Stimulated activated CD4-positive, alpha-beta T cell treated with anti-CD3 and anti-CD28 coated beads, TNF-alpha, amount 100 ng/mL, for 24 hours (primary cell): ENCODE measurements at regions not wholly inside any gene's neighbourhood (a gene's known extent, or its start where the extent isn't known, plus 50 kb on each side); places are given as distances from the start of the nearest gene placed in this dataset.
"Not testable (repeated sequence)": the region's sequence is repeated elsewhere in the genome, so short reads cannot be mapped to it uniquely, and the experiment has no call there.

Source experiments
- DNase-seq, 3 experiments: peaks; one replicate each; pipeline ENCODE4 v3.0.0-alpha.2; 2020; ENCODE audit warnings: low read depth in 3 of 3

GRCh38 chr1:14259191-14259757 lies 339.2 kb upstream of the KAZN start:
- no peak for DNase-seq

GRCh38 chr1:14260480-14260879 lies 338.0 kb upstream of the KAZN start:
- DNase-seq: no peak

GRCh38 chr1:14261395-14261794 lies 337.1 kb upstream of the KAZN start:
- DNase-seq: no peak

GRCh38 chr1:14262637-14263036 lies 335.8 kb upstream of the KAZN start:
- no peak for DNase-seq

GRCh38 chr1:14263225-14263624 lies 335.3 kb upstream of the KAZN start:
- DNase-seq: no peak

GRCh38 chr1:14263671-14264070 lies 334.8 kb upstream of the KAZN start:
- DNase-seq: no peak

- DNase-seq: no peak
These were observed 333.0 kb upstream of the KAZN start for GRCh38 chr1:14265495-14265894.

- no peak for DNase-seq
These were observed 330.5 kb upstream of the KAZN start for GRCh38 chr1:14267991-14268390.

- DNase-seq: no peak
These were observed 327.7 kb upstream of the KAZN start for GRCh38 chr1:14270821-14271220.

GRCh38 chr1:14273811-14274210 lies 324.7 kb upstream of the KAZN start:
- no peak for DNase-seq

- DNase-seq: not testable (repeated sequence)
These were observed 318.6 kb upstream of the KAZN start for GRCh38 chr1:14279891-14280290.

GRCh38 chr1:14280909-14281308 lies 317.6 kb upstream of the KAZN start:
- no peak for DNase-seq

- DNase-seq: no peak
These were observed 317.1 kb upstream of the KAZN start for GRCh38 chr1:14281412-14281811.

GRCh38 chr1:14282707-14283106 lies 315.8 kb upstream of the KAZN start:
- no peak for DNase-seq

GRCh38 chr1:14285238-14285637 lies 313.2 kb upstream of the KAZN start:
- no peak for DNase-seq

GRCh38 chr1:14291182-14291581 lies 307.3 kb upstream of the KAZN start:
- DNase-seq: not testable (repeated sequence)

GRCh38 chr1:14292520-14292919 lies 306.0 kb upstream of the KAZN start:
- no peak for DNase-seq

GRCh38 chr1:14294006-14294405 lies 304.5 kb upstream of the KAZN start:
- DNase-seq: no peak

- no peak for DNase-seq
These were observed 303.5 kb upstream of the KAZN start for GRCh38 chr1:14294860-14295536.

- DNase-seq: no peak
These were observed 301.7 kb upstream of the KAZN start for GRCh38 chr1:14296795-14297194.

GRCh38 chr1:14297356-14297755 lies 301.1 kb upstream of the KAZN start:
- DNase-seq: no peak

- no peak for DNase-seq
These were observed 299.7 kb upstream of the KAZN start for GRCh38 chr1:14298806-14299205.

GRCh38 chr1:14300991-14301703 lies 297.3 kb upstream of the KAZN start:
- DNase-seq: no peak
